Uterus (tissue), 2 donors: ENCODE measurements at regions not wholly inside any gene's neighbourhood (a gene's known extent, or its start where the extent isn't known, plus 50 kb on each side); places are given as distances from the start of the nearest gene placed in this dataset.

Experiments
- CTCF ChIP-seq, 4 experiments: fragments of 200-600 bp in 2 of 4; fragments of 450-650 bp in 2 of 4; sonication (generic) in 2 of 4; IDR thresholded peaks; one replicate each; pipeline ENCODE4 v1.5.1; 2016 to 2019; ENCODE audit warnings: antibody characterized with exemption in 4 of 4, mild to moderate bottlenecking in 2 of 4, moderate library complexity in 1 of 4
- POLR2A ChIP-seq, 2 donors: fragments of 450-650 bp; IDR thresholded peaks; one replicate each; pipeline ENCODE4 v1.6.1; 2016; ENCODE audit warnings: antibody characterized with exemption in 2 of 2, mild to moderate bottlenecking in 1 of 2, moderate library complexity in 1 of 2

DNA sequence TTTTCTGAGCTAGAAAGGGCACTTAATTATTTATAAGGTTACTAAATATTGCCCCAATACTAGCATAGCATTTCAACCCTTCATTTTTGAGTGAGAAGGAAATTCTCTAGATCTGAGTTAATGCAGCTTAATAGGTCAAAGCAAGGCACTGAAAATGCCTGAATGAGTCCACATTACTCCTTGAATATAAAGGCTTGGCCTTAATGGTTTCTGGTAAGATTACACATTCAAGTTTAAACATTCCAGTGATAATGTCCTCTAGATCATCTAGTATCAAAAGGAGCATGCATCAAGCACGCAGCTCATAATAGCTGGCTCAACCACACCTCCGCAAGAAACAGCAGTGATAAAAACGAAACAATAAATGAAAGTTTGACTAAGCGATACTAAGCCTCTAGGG lies 87.5 kb downstream of the SPANXN3 start:
- TF ChIP-seq CTCF (IDR thresholded peaks at IDR 0.05), result no peak
- TF ChIP-seq POLR2A (IDR thresholded peaks at IDR 0.05), result no peak
